Mesenchymal stem cell (in vitro differentiated cells and primary cell): ENCODE measurements at regions not wholly inside any gene's neighbourhood (a gene's known extent, or its start where the extent isn't known, plus 50 kb on each side); places are given as distances from the start of the nearest gene placed in this dataset.

ENCODE experiments used
- DNase-seq: peaks from one replicate; pipeline ENCODE4 v3.0.0-alpha.2; 2013
- H2AFZ ChIP-seq: one replicate; pipeline ENCODE4 v1.6.1; 2013; ENCODE audit warnings: low read depth, mild to moderate bottlenecking, control low read depth, inconsistent platforms, low read length, moderate library complexity
- H2AK5ac ChIP-seq: 2 replicates; pipeline ENCODE4 v1.6.1; 2013; ENCODE audit warnings: low read length, moderate library complexity, mild to moderate bottlenecking, inconsistent platforms; ENCODE audit not compliant: severe bottlenecking
- H2BK120ac ChIP-seq: one replicate; pipeline ENCODE4 v1.6.1; 2013; ENCODE audit warnings: low read depth, mild to moderate bottlenecking, inconsistent platforms, low read length, moderate library complexity
- H2BK12ac ChIP-seq, 2 experiments: one replicate each; pipeline ENCODE4 v1.6.1; 2013; ENCODE audit warnings: inconsistent platforms in 2 of 2, low read length in 2 of 2, mild to moderate bottlenecking in 2 of 2, moderate library complexity in 2 of 2, control low read depth in 1 of 2
- H2BK15ac ChIP-seq: one replicate; pipeline ENCODE4 v1.6.1; 2013; ENCODE audit warnings: mild to moderate bottlenecking, low read depth, inconsistent platforms; ENCODE audit not compliant: poor library complexity, severe bottlenecking
- H2BK5ac ChIP-seq: 2 replicates; pipeline ENCODE4 v1.6.1; 2013; ENCODE audit warnings: low read depth, mild to moderate bottlenecking, low read length, control low read depth, inconsistent platforms; ENCODE audit not compliant: poor library complexity, severe bottlenecking
- H3K14ac ChIP-seq, 2 experiments: one replicate each; pipeline ENCODE4 v1.6.1; 2013; ENCODE audit warnings: inconsistent platforms in 2 of 2, low read length in 2 of 2, control low read depth in 1 of 2, mild to moderate bottlenecking in 1 of 2, moderate library complexity in 1 of 2
- H3K18ac ChIP-seq, 2 experiments: one replicate each; pipeline ENCODE4 v1.6.1; 2013; ENCODE audit warnings: inconsistent platforms in 2 of 2, low read length in 2 of 2, control low read depth in 1 of 2, low read depth in 1 of 2, mild to moderate bottlenecking in 1 of 2
- H3K23ac ChIP-seq, 2 experiments: one replicate each; pipeline ENCODE4 v1.6.1; 2013; ENCODE audit warnings: inconsistent platforms in 2 of 2, low read length in 2 of 2, mild to moderate bottlenecking in 2 of 2, moderate library complexity in 2 of 2, control low read depth in 1 of 2
- H3K27ac ChIP-seq: 2 replicates; pipeline ENCODE4 v1.5.1; 2013; ENCODE audit warnings: mild to moderate bottlenecking, moderate library complexity, low read length, control low read depth, inconsistent platforms; ENCODE audit not compliant: poor library complexity, severe bottlenecking
- H3K27me3 ChIP-seq, 2 experiments: 2 replicates each; pipeline versions ENCODE4 v1.6.1 to v1.7.0; 2013; ENCODE audit warnings: low read length in 2 of 2, mild to moderate bottlenecking in 2 of 2, moderate library complexity in 2 of 2, control low read depth in 1 of 2, inconsistent platforms in 1 of 2; ENCODE audit not compliant: control insufficient read depth in 1 of 2, insufficient read depth in 1 of 2
- H3K36me3 ChIP-seq, 2 experiments: 2 replicates each; pipeline versions ENCODE4 v1.6.1 to v1.7.0; 2013; ENCODE audit warnings: low read length in 2 of 2, control low read depth in 1 of 2, inconsistent platforms in 1 of 2, low read depth in 1 of 2, mild to moderate bottlenecking in 1 of 2; ENCODE audit not compliant: insufficient read depth in 2 of 2, control insufficient read depth in 1 of 2
- H3K4ac ChIP-seq, 2 experiments: one replicate each; pipeline ENCODE4 v1.6.1; 2013; ENCODE audit warnings: inconsistent platforms in 2 of 2, low read length in 2 of 2, mild to moderate bottlenecking in 2 of 2, moderate library complexity in 2 of 2, control low read depth in 1 of 2, low read depth in 1 of 2
- H3K4me1 ChIP-seq: 2 replicates; pipeline ENCODE4 v1.6.1; 2013; ENCODE audit warnings: low read depth, low read length, control low read depth; ENCODE audit not compliant: control insufficient read depth, insufficient read depth
- H3K4me2 ChIP-seq: 2 replicates; pipeline ENCODE4 v1.6.1; 2013; ENCODE audit warnings: low read length, mild to moderate bottlenecking, inconsistent platforms; ENCODE audit not compliant: poor library complexity, severe bottlenecking
- H3K4me3 ChIP-seq, 2 experiments: 2 replicates each; pipeline versions ENCODE4 v1.5.1 to v1.7.0; 2013; ENCODE audit warnings: low read length in 2 of 2, mild to moderate bottlenecking in 2 of 2, control low read depth in 1 of 2, low read depth in 1 of 2; ENCODE audit not compliant: insufficient read depth in 1 of 2
- H3K79me1 ChIP-seq: replicated peaks from 2 replicates; pipeline ENCODE4 v1.6.1; 2013; ENCODE audit warnings: mild to moderate bottlenecking, control low read depth, low read length, inconsistent platforms; ENCODE audit not compliant: poor library complexity, severe bottlenecking
- H3K9ac ChIP-seq: 2 replicates; pipeline ENCODE4 v1.7.0; 2013; ENCODE audit warnings: mild to moderate bottlenecking, low read length, moderate library complexity
- H3K9me3 ChIP-seq: 2 replicates; pipeline ENCODE4 v1.7.0; 2013; ENCODE audit warnings: mild to moderate bottlenecking, low read length; ENCODE audit not compliant: control insufficient read depth
- H4K8ac ChIP-seq: one replicate; pipeline ENCODE4 v1.6.1; 2013; ENCODE audit warnings: inconsistent platforms, mild to moderate bottlenecking, low read length, moderate library complexity
- H4K91ac ChIP-seq: one replicate; pipeline ENCODE4 v1.6.1; 2013; ENCODE audit warnings: mild to moderate bottlenecking, low read length, inconsistent platforms
- whole genome bisulfite sequencing: methylation state at CpG from one replicate; pipeline ENCODE4 v1.1.7; 2013; ENCODE audit warnings: mixed read lengths; 5-methylcytosine and 5-hydroxymethylcytosine counted together

- Histone ChIP-seq H3K14ac (no peak overlapping the region), H2BK120ac (no peak overlapping the region), H3K36me3 (no peaks in the 10 kb centered on the region), H2BK5ac (no peak overlapping the region), H3K27ac (no peak overlapping the region), H3K18ac (no peak overlapping the region), H3K79me1 (no peaks in the 10 kb centered on the region), H3K27me3 (peaks cover 73 to 79% of the 10 kb centered on the region in 2 experiments), H2AFZ (no peak overlapping the region), H4K91ac (no peak overlapping the region), H3K4ac (no peak overlapping the region), H3K4me1 (peaks cover 3% of the 10 kb centered on the region), H4K8ac (no peak overlapping the region), H2BK12ac (no peak overlapping the region), H3K9ac (no peak overlapping the region), H3K4me2 (no peak overlapping the region), H2AK5ac (no peak overlapping the region), H3K4me3 (no peak overlapping the region), H3K23ac (no peak overlapping the region), H2BK15ac (no peak overlapping the region), H3K9me3 (no peaks in the 10 kb centered on the region)
- DNase-seq: no peak
- WGBS: 54% methylated on average over 4 of the region's 5 CpGs
Observed at GRCh38 chr9:36742264-36742663, 169.6 kb downstream of the MELK start.

GRCh38 chr9:36744678-36745077 lies 172.0 kb downstream of the MELK start:
- Histone ChIP-seq H3K4me3 (no peak overlapping the region), H3K4me2 (no peak overlapping the region), H3K4me1 (no peaks in the 10 kb centered on the region), H2BK12ac (no peak overlapping the region), H4K91ac (no peak overlapping the region), H3K27ac (no peak overlapping the region), H2BK15ac (no peak overlapping the region), H3K4ac (no peak overlapping the region), H3K36me3 (no peaks in the 10 kb centered on the region), H3K9me3 (no peaks in the 10 kb centered on the region), H3K23ac (no peak overlapping the region), H2BK5ac (no peak overlapping the region), H3K18ac (no peak overlapping the region), H3K27me3 (peaks cover 82 to 93% of the 10 kb centered on the region in 2 experiments), H3K14ac (no peak overlapping the region), H3K79me1 (no peaks in the 10 kb centered on the region), H2AK5ac (no peak overlapping the region), H2AFZ (no peak overlapping the region), H4K8ac (no peak overlapping the region), H3K9ac (no peak overlapping the region), H2BK120ac (no peak overlapping the region)
- WGBS: 52% methylated on average over 3 of the region's 3 CpGs
- no peak for DNase-seq

DNA sequence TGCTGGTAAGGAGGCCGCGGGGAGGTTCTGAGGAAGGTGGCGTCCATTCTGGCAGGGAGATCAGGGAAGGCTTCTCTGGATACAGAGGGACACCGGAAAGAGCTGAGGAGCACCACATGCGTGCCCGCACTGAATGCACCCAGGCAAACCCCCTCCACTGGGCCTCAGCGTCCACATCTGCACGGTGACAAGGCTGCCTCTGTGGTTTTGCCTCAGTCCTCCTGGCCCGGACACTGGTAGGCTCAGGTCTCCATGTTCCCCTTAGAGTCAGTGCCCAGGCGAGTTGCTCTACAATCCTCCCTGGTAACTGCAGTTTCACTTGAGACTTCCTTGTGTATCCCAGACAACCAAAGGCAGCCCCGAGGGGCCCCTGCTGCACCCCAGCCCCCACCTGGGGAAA lies 173.3 kb downstream of the MELK start:
- H3K27ac ChIP-seq: no peak overlapping the region
- H2BK5ac ChIP-seq: no peak overlapping the region
- H3K9me3 ChIP-seq: no peaks in the 10 kb centered on the region
- 85% methylated on average over 10 of the region's 11 CpGs for WGBS
- H3K23ac ChIP-seq: no peak overlapping the region
- no peak overlapping the region for H3K9ac ChIP-seq
- no peaks in the 10 kb centered on the region for H3K4me1 ChIP-seq
- no peaks in the 10 kb centered on the region for H3K79me1 ChIP-seq
- DNase-seq: no peak
- no peak overlapping the region for H2AK5ac ChIP-seq
- H2AFZ ChIP-seq: no peak overlapping the region
- no peak overlapping the region for H4K91ac ChIP-seq
- H4K8ac ChIP-seq: no peak overlapping the region
- no peak overlapping the region for H2BK15ac ChIP-seq
- H3K27me3 ChIP-seq: peaks cover 76 to 88% of the 10 kb centered on the region in 2 experiments
- no peak overlapping the region for H3K14ac ChIP-seq
- no peak overlapping the region for H3K4me2 ChIP-seq
- H3K36me3 ChIP-seq: no peaks in the 10 kb centered on the region
- H3K18ac ChIP-seq: no peak overlapping the region
- no peak overlapping the region for H2BK12ac ChIP-seq
- H3K4ac ChIP-seq: no peak overlapping the region
- no peak overlapping the region for H3K4me3 ChIP-seq
- H2BK120ac ChIP-seq: no peak overlapping the region

GRCh38 chr9:36746415-36746814 lies 173.7 kb downstream of the MELK start:
- H3K18ac ChIP-seq: no peak overlapping the region
- DNase-seq: no peak
- no peak overlapping the region for H3K23ac ChIP-seq
- no peaks in the 10 kb centered on the region for H3K36me3 ChIP-seq
- no peak overlapping the region for H2BK15ac ChIP-seq
- H3K4ac ChIP-seq: no peak overlapping the region
- H4K8ac ChIP-seq: no peak overlapping the region
- H3K4me2 ChIP-seq: no peak overlapping the region
- H4K91ac ChIP-seq: no peak overlapping the region
- no peaks in the 10 kb centered on the region for H3K4me1 ChIP-seq
- H3K9ac ChIP-seq: no peak overlapping the region
- H2AFZ ChIP-seq: no peak overlapping the region
- no peak overlapping the region for H3K4me3 ChIP-seq
- H3K27ac ChIP-seq: no peak overlapping the region
- H3K9me3 ChIP-seq: no peaks in the 10 kb centered on the region
- 56% methylated on average over 3 of the region's 3 CpGs for WGBS
- H3K27me3 ChIP-seq: peaks cover 76 to 88% of the 10 kb centered on the region in 2 experiments
- H2BK5ac ChIP-seq: no peak overlapping the region
- no peak overlapping the region for H2BK12ac ChIP-seq
- H2AK5ac ChIP-seq: no peak overlapping the region
- no peak overlapping the region for H3K14ac ChIP-seq
- H2BK120ac ChIP-seq: no peak overlapping the region
- H3K79me1 ChIP-seq: no peaks in the 10 kb centered on the region
